ENCODE measurements at regions not wholly inside any gene's neighbourhood (a gene's known extent, or its start where the extent isn't known, plus 50 kb on each side); places are given as distances from the start of the nearest gene placed in this dataset.

- no peaks in the 10 kb centered on the region for H3K4me1 ChIP-seq
- H3K27ac ChIP-seq: no peak overlapping the region
- no peaks in the 10 kb centered on the region for H3K36me3 ChIP-seq
- H3K9me3 ChIP-seq: no peaks in the 10 kb centered on the region
- WGBS: 33% methylated on average over 1 of the region's 1 CpG
- no peaks in the 10 kb centered on the region for H3K27me3 ChIP-seq
- DNase-seq (ENCODE audit: low spot score in 2 of 2): no peak
- no peak for TF ChIP-seq POLR2A (IDR thresholded peaks at IDR 0.05)
- TF ChIP-seq EP300 (IDR thresholded peaks at IDR 0.05): no peak
- no peak for TF ChIP-seq CTCF (IDR thresholded peaks at IDR 0.05)
- TF ChIP-seq POLR2AphosphoS5 (IDR thresholded peaks at IDR 0.05): no peak
- no peak overlapping the region for H3K4me3 ChIP-seq
Measured at GRCh38 chr18:60176259-60176658, 196.3 kb downstream of the MC4R start.

- Histone ChIP-seq H3K4me3 (no peak overlapping the region), H3K9me3 (no peaks in the 10 kb centered on the region), H3K4me1 (no peaks in the 10 kb centered on the region), H3K27me3 (no peaks in the 10 kb centered on the region), H3K27ac (no peak overlapping the region), H3K36me3 (no peaks in the 10 kb centered on the region)
- 96% methylated on average over 2 of the region's 2 CpGs for WGBS
- no peak for DNase-seq (ENCODE audit: low spot score in 2 of 2)
- no peak for TF ChIP-seq CTCF (IDR thresholded peaks at IDR 0.05)
- TF ChIP-seq POLR2A (IDR thresholded peaks at IDR 0.05): no peak
- TF ChIP-seq POLR2AphosphoS5 (IDR thresholded peaks at IDR 0.05): no peak
- no peak for TF ChIP-seq EP300 (IDR thresholded peaks at IDR 0.05)
Measured at GRCh38 chr18:60174832-60175231, 197.7 kb downstream of the MC4R start.

GRCh38 chr18:60172030-60172429 is 200.5 kb downstream of the MC4R start:
- H3K27me3 ChIP-seq: no peaks in the 10 kb centered on the region
- no peak overlapping the region for H3K27ac ChIP-seq
- 88% methylated on average over 2 of the region's 2 CpGs for WGBS
- H3K4me3 ChIP-seq: no peak overlapping the region
- no peaks in the 10 kb centered on the region for H3K36me3 ChIP-seq
- DNase-seq (ENCODE audit: low spot score in 2 of 2): no peak
- no peaks in the 10 kb centered on the region for H3K9me3 ChIP-seq
- no peaks in the 10 kb centered on the region for H3K4me1 ChIP-seq
- TF ChIP-seq CTCF (IDR thresholded peaks at IDR 0.05) (no peak), POLR2AphosphoS5 (IDR thresholded peaks at IDR 0.05) (no peak), POLR2A (IDR thresholded peaks at IDR 0.05) (no peak), EP300 (IDR thresholded peaks at IDR 0.05) (no peak)

GRCh38 chr18:60163622-60164021 is 209.0 kb downstream of the MC4R start:
- Histone ChIP-seq H3K27me3 (no peaks in the 10 kb centered on the region), H3K36me3 (no peaks in the 10 kb centered on the region), H3K4me3 (no peak overlapping the region), H3K9me3 (no peaks in the 10 kb centered on the region), H3K27ac (no peak overlapping the region), H3K4me1 (no peaks in the 10 kb centered on the region)
- no peak for DNase-seq (ENCODE audit: low spot score in 2 of 2)
- 80% methylated on average over 5 of the region's 5 CpGs for whole genome bisulfite sequencing
- TF ChIP-seq CTCF (IDR thresholded peaks at IDR 0.05) (no peak), EP300 (IDR thresholded peaks at IDR 0.05) (no peak), POLR2A (IDR thresholded peaks at IDR 0.05) (no peak), POLR2AphosphoS5 (IDR thresholded peaks at IDR 0.05) (no peak)

GRCh38 chr18:60162388-60162787 is 210.2 kb downstream of the MC4R start:
- Histone ChIP-seq H3K36me3 (no peaks in the 10 kb centered on the region), H3K4me3 (no peak overlapping the region), H3K27me3 (no peaks in the 10 kb centered on the region), H3K9me3 (no peaks in the 10 kb centered on the region), H3K4me1 (no peaks in the 10 kb centered on the region), H3K27ac (no peak overlapping the region)
- no peak for DNase-seq (ENCODE audit: low spot score in 2 of 2)
- TF ChIP-seq EP300 (IDR thresholded peaks at IDR 0.05): no peak

GRCh38 chr18:60157810-60158209 is 214.8 kb downstream of the MC4R start:
- Histone ChIP-seq H3K36me3 (no peaks in the 10 kb centered on the region), H3K27me3 (no peaks in the 10 kb centered on the region), H3K4me1 (no peaks in the 10 kb centered on the region), H3K27ac (no peak overlapping the region), H3K4me3 (no peak overlapping the region), H3K9me3 (no peaks in the 10 kb centered on the region)
- no peak for DNase-seq (ENCODE audit: low spot score in 2 of 2)
- WGBS: 77% methylated on average over 3 of the region's 3 CpGs
- no peak for TF ChIP-seq POLR2A (IDR thresholded peaks at IDR 0.05)
- no peak for TF ChIP-seq CTCF (IDR thresholded peaks at IDR 0.05)
- TF ChIP-seq POLR2AphosphoS5 (IDR thresholded peaks at IDR 0.05): no peak
- no peak for TF ChIP-seq EP300 (IDR thresholded peaks at IDR 0.05)

Data from suprapubic skin (tissue), 4 donors.